ENCODE measurements at regions not wholly inside any gene's neighbourhood (a gene's known extent, or its start where the extent isn't known, plus 50 kb on each side); places are given as distances from the start of the nearest gene placed in this dataset.
"Not testable (repeated sequence)": the region's sequence is repeated elsewhere in the genome, so short reads cannot be mapped to it uniquely, and the experiment has no call there.

GRCh38 chr5:164312801-164313200 lies 807.4 kb downstream of the MAT2B start:
- DNase-seq, result no peak

- DNase-seq, result no peak
Measured at GRCh38 chr5:164317676-164318075, 812.3 kb downstream of the MAT2B start.

GRCh38 chr5:164319161-164319560 lies 813.7 kb downstream of the MAT2B start:
- DNase-seq, result no peak

GRCh38 chr5:164324239-164324638 lies 818.8 kb downstream of the MAT2B start:
- no peak for DNase-seq

- no peak for DNase-seq
Measured at GRCh38 chr5:164326219-164326618, 820.8 kb downstream of the MAT2B start.

- not testable (repeated sequence) for DNase-seq
Measured at GRCh38 chr5:164327166-164327565, 821.7 kb downstream of the MAT2B start.

- no peak for DNase-seq
Measured at GRCh38 chr5:164332349-164333196, 827.2 kb downstream of the MAT2B start.

GRCh38 chr5:164335837-164336236 lies 830.4 kb downstream of the MAT2B start:
- DNase-seq, result peak; percentile 11

GRCh38 chr5:164336276-164336675 lies 830.9 kb downstream of the MAT2B start:
- DNase-seq, result no peak

- no peak for DNase-seq
Measured at GRCh38 chr5:164336906-164337305, 831.5 kb downstream of the MAT2B start.

- no peak for DNase-seq
Measured at GRCh38 chr5:164341056-164341619, 835.7 kb downstream of the MAT2B start.

GRCh38 chr5:164345173-164345849 lies 839.9 kb downstream of the MAT2B start:
- DNase-seq, result no peak

GRCh38 chr5:164345853-164346252 lies 840.4 kb downstream of the MAT2B start:
- DNase-seq, result no peak

GRCh38 chr5:164346785-164347630 lies 841.6 kb downstream of the MAT2B start:
- DNase-seq, result no peak

GRCh38 chr5:164350236-164350635 lies 844.8 kb downstream of the MAT2B start:
- DNase-seq, result no peak

GRCh38 chr5:164351245-164351834 lies 845.9 kb downstream of the MAT2B start:
- no peak for DNase-seq

GRCh38 chr5:164352695-164353094 lies 847.3 kb downstream of the MAT2B start:
- no peak for DNase-seq

GRCh38 chr5:164353155-164353554 lies 847.7 kb downstream of the MAT2B start:
- DNase-seq, result no peak

GRCh38 chr5:164354139-164354751 lies 848.8 kb downstream of the MAT2B start:
- peak; percentile 42 for DNase-seq

GRCh38 chr5:164355267-164355830 lies 849.9 kb downstream of the MAT2B start:
- DNase-seq, result no peak

- peak; percentile 45 for DNase-seq
Measured at GRCh38 chr5:164356790-164357189, 851.4 kb downstream of the MAT2B start.

All from inflammatory macrophage treated with lipopolysaccharide for 4 hours (primary cell).